Smooth muscle cell (in vitro differentiated cells): ENCODE measurements at regions not wholly inside any gene's neighbourhood (a gene's known extent, or its start where the extent isn't known, plus 50 kb on each side); places are given as distances from the start of the nearest gene placed in this dataset.
A peak's percentile ranks its signal among the peaks of the same experiment; 100 is the strongest.

Experiments
- DNase-seq: peaks from one replicate; lab custom pipeline; 2025; ENCODE audit not compliant: unreplicated experiment; lab: John Stamatoyannopoulos, UW
- H2AFZ ChIP-seq: fragments of 200-600 bp; sonication (generic); 2 replicates; pipeline ENCODE4 v1.6.0; 2016; ENCODE audit warnings: antibody characterized with exemption, low read depth, mild to moderate bottlenecking
- H3F3A ChIP-seq: fragments of 200-600 bp; sonication (generic); 2 replicates; pipeline ENCODE4 v1.6.0; 2017; ENCODE audit warnings: antibody characterized with exemption, low read depth
- H3K27ac ChIP-seq: fragments of 200-600 bp; sonication (generic); 2 replicates; pipeline ENCODE4 v1.5.1; 2016; ENCODE audit warnings: low read depth, mild to moderate bottlenecking
- H3K27me3 ChIP-seq: fragments of 200-600 bp; sonication (generic); 2 replicates; pipeline ENCODE4 v1.6.1; 2016; ENCODE audit warnings: low read depth, mild to moderate bottlenecking
- H3K36me3 ChIP-seq: fragments of 200-600 bp; sonication (generic); 2 replicates; pipeline ENCODE4 v1.5.1; 2016; ENCODE audit warnings: low read depth
- H3K4me1 ChIP-seq: fragments of 200-600 bp; sonication (generic); 2 replicates; pipeline ENCODE4 v1.5.1; 2016; ENCODE audit warnings: low read depth
- H3K4me2 ChIP-seq: fragments of 200-600 bp; sonication (generic); 2 replicates; pipeline ENCODE4 v1.6.0; 2016; ENCODE audit warnings: mild to moderate bottlenecking
- H3K4me3 ChIP-seq: fragments of 200-600 bp; sonication (generic); 2 replicates; pipeline ENCODE4 v1.5.1; 2016; ENCODE audit warnings: mild to moderate bottlenecking
- H3K79me2 ChIP-seq: fragments of 200-600 bp; sonication (generic); 2 replicates; pipeline ENCODE4 v1.6.0; 2016; ENCODE audit warnings: low read depth, mild to moderate bottlenecking
- H3K9ac ChIP-seq: fragments of 200-600 bp; sonication (generic); 2 replicates; pipeline ENCODE4 v1.6.0; 2016; ENCODE audit warnings: low read depth
- H3K9me3 ChIP-seq: fragments of 200-600 bp; sonication (generic); replicated peaks from 2 replicates; pipeline ENCODE4 v1.5.1; 2016; ENCODE audit warnings: low read depth
- H4K20me1 ChIP-seq: fragments of 200-600 bp; sonication (generic); 2 replicates; pipeline ENCODE4 v1.6.0; 2016; ENCODE audit warnings: low read depth
- WGBS: methylation state at CpG from one replicate; pipeline ENCODE4 v1.1.7; 2016; ENCODE audit warnings: low lambda C conversion rate; 5-methylcytosine and 5-hydroxymethylcytosine counted together
- TF ChIP-seq, protein P1 (sequence below): fragments of 200-600 bp; sonication (generic); IDR thresholded peaks from 2 replicates; pipeline ENCODE4 v1.5.1; 2017; ENCODE audit warnings: borderline replicate concordance, mild to moderate bottlenecking, antibody characterized with exemption; ENCODE audit not compliant: insufficient read depth, poor library complexity, severe bottlenecking

DNA sequence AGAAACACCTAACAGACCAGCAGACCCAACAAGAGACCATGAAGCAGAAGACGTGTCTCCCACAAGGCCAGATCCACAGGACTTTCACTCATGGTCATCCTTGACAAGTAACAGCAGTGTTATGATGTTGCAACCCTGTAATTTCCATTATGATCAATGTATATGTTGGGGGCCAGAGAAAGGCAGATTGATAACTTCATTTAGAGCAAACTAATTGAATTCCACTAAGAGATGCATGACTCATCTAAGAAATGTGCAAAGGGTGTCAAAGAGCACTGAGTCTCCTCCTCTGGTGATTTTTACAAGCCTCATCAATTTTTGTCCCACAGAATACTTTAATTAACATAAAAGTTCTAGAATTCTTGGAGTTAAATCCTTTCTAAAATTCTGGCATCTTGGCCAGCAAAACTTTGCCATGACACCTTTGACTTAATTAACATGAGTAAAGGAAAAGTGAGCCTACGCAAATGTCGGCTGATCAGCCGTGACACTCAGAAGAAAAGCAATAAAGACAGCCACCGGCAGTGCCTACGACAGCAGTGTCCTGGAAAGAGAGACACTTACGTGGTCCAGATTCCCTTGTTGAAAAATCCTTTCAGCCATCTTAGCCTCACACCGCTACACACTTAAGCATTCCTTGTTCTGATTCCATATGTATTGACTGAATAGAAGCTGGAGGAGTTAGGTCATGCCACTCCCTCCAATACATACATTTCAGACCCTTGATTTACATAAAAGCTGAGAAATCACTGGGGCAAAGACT is 370.2 kb upstream of the CCDC196 start:
- H3F3A ChIP-seq: no peaks in the 10 kb centered on the region
- 84% methylated on average over 8 of the region's 8 CpGs for WGBS

DNA sequence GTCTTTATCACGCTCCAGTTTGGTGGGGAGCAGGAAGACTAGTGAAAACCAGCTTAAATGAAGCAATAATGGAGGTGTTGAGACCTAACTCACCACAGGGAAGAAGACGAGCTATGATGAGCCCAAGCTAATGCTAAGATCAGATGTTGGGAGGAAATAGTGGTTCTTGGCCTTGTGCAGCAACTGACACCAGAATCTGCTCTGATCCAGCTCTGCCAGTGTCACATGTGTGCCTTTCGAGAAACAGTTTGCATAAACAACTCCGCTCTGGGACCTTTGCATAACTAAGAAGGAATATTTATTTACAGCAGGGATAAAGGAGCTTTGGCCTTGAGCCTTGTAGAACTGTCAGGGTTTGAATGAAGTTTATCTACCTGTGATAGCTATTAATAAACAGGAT is 369.4 kb upstream of the CCDC196 start:
- no peaks in the 10 kb centered on the region for H3K79me2 ChIP-seq
- no peaks in the 10 kb centered on the region for H3F3A ChIP-seq
- TF ChIP-seq, protein P1, sequence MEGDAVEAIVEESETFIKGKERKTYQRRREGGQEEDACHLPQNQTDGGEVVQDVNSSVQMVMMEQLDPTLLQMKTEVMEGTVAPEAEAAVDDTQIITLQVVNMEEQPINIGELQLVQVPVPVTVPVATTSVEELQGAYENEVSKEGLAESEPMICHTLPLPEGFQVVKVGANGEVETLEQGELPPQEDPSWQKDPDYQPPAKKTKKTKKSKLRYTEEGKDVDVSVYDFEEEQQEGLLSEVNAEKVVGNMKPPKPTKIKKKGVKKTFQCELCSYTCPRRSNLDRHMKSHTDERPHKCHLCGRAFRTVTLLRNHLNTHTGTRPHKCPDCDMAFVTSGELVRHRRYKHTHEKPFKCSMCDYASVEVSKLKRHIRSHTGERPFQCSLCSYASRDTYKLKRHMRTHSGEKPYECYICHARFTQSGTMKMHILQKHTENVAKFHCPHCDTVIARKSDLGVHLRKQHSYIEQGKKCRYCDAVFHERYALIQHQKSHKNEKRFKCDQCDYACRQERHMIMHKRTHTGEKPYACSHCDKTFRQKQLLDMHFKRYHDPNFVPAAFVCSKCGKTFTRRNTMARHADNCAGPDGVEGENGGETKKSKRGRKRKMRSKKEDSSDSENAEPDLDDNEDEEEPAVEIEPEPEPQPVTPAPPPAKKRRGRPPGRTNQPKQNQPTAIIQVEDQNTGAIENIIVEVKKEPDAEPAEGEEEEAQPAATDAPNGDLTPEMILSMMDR: no peak
- no peak overlapping the region for H3K27ac ChIP-seq
- no peak overlapping the region for H3K9ac ChIP-seq
- no peaks in the 10 kb centered on the region for H3K27me3 ChIP-seq
- DNase-seq: no peak
- no peak overlapping the region for H3K4me3 ChIP-seq
- no peak overlapping the region for H3K4me2 ChIP-seq
- no peaks in the 10 kb centered on the region for H3K4me1 ChIP-seq
- H2AFZ ChIP-seq: no peak overlapping the region
- H3K36me3 ChIP-seq: no peaks in the 10 kb centered on the region
- H4K20me1 ChIP-seq: no peaks in the 10 kb centered on the region
- H3K9me3 ChIP-seq: no peaks in the 10 kb centered on the region
- 84% methylated on average over 4 of the region's 4 CpGs for WGBS

More for the DNA sequence above, 370.2 kb upstream of the CCDC196 start:
- Histone ChIP-seq H3K36me3 (no peaks in the 10 kb centered on the region), H3K4me1 (no peaks in the 10 kb centered on the region), H3K4me3 (no peak overlapping the region), H4K20me1 (no peaks in the 10 kb centered on the region), H3K27me3 (no peaks in the 10 kb centered on the region), H2AFZ (no peak overlapping the region), H3K27ac (no peak overlapping the region), H3K9ac (no peak overlapping the region), H3K9me3 (no peaks in the 10 kb centered on the region), H3K79me2 (no peaks in the 10 kb centered on the region), H3K4me2 (no peak overlapping the region)
- TF ChIP-seq, protein P1: no peak
- DNase-seq: no peak

DNA sequence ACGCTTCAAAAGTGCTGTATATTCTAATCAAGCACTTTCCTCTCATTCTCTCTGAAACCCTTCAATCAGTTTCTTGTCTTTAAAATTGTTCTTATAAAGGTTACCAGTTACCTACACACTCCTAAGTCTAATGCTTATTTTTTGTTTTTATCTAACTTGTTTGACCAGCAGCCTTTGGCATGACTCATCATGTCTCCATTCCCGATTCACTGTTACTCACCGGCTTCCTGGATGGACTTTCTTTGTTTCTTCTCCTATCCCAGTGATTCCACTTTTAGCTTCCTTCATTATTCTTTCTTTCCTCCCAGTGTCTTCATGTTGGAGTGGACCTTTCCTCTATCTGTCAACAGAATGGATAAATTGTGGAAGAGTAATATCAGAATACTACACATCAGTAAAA is 368.6 kb upstream of the CCDC196 start:
- H4K20me1 ChIP-seq: no peaks in the 10 kb centered on the region
- TF ChIP-seq, protein P1: no peak
- peak overlapping the region; percentile 50 for H3K4me2 ChIP-seq
- H2AFZ ChIP-seq: peak overlapping the region; percentile 70
- H3K79me2 ChIP-seq: no peaks in the 10 kb centered on the region
- H3K36me3 ChIP-seq: no peaks in the 10 kb centered on the region
- no peaks in the 10 kb centered on the region for H3K4me1 ChIP-seq
- no peaks in the 10 kb centered on the region for H3K9me3 ChIP-seq
- no peak overlapping the region for H3K9ac ChIP-seq
- no peak for DNase-seq
- 23% methylated on average over 3 of the region's 3 CpGs for WGBS
- no peaks in the 10 kb centered on the region for H3K27me3 ChIP-seq
- H3K27ac ChIP-seq: peak overlapping the region; percentile 75
- no peak overlapping the region for H3K4me3 ChIP-seq
- no peaks in the 10 kb centered on the region for H3F3A ChIP-seq

DNA sequence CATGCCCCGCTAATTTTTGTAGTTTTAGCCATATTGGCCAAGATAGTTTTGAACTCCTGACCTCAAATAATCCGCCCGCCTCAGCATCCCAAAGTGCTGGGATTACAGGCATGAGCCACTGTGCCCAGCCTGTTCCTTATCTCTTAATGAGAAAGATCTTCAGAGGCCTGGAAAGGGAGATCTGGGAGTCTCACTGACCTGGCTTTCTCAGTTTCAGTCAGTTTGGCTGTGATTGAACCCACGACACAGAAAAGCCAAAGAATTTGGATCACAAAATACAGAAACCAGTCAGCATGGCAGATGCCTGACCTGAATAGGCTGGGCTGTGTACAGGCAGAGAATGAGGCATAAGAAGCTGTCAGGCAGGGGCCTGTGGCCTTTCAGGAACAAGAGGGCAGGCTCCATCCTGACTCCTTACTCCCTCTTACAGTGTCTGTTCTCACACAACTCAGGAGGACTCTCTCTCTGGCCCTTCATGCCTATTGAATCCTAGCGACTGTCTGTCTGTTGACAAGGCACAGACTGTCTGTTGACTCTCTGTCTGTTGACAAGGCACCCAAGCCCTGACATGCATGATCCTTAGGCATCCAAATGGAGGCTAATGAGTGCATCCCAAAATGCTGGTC is 366.5 kb upstream of the CCDC196 start:
- Histone ChIP-seq H3K79me2 (no peaks in the 10 kb centered on the region), H3K4me2 (no peak overlapping the region), H3F3A (no peaks in the 10 kb centered on the region), H3K9me3 (no peaks in the 10 kb centered on the region), H3K27me3 (no peaks in the 10 kb centered on the region), H3K36me3 (no peaks in the 10 kb centered on the region), H3K9ac (no peak overlapping the region), H2AFZ (no peak overlapping the region), H3K4me1 (no peaks in the 10 kb centered on the region), H3K27ac (no peak overlapping the region), H3K4me3 (no peak overlapping the region), H4K20me1 (no peaks in the 10 kb centered on the region)
- WGBS: 47% methylated on average over 5 of the region's 5 CpGs
- no peak for DNase-seq
- TF ChIP-seq, protein P1: no peak
